Mesodermal cell (in vitro differentiated cells): ENCODE measurements at regions not wholly inside any gene's neighbourhood (a gene's known extent, or its start where the extent isn't known, plus 50 kb on each side); places are given as distances from the start of the nearest gene placed in this dataset.
A peak's percentile ranks its signal among the peaks of the same experiment; 100 is the strongest.

Source experiments
- H3K27ac ChIP-seq: 2 replicates; pipeline ENCODE4 v1.7.0; 2013; ENCODE audit warnings: mild to moderate bottlenecking, low read depth, low read length, moderate library complexity; ENCODE audit not compliant: severe bottlenecking
- H3K36me3 ChIP-seq: 2 replicates; pipeline ENCODE4 v1.7.1; 2013; ENCODE audit warnings: mild to moderate bottlenecking, low read length, moderate library complexity; ENCODE audit not compliant: control insufficient read depth, insufficient read depth
- H3K4me1 ChIP-seq: one replicate; pipeline ENCODE4 v1.7.1; 2013; ENCODE audit warnings: mild to moderate bottlenecking, low read length; ENCODE audit not compliant: insufficient read depth, control insufficient read depth, poor library complexity, severe bottlenecking
- H3K4me3 ChIP-seq: 2 replicates; pipeline ENCODE4 v1.7.0; 2013; ENCODE audit warnings: low read length, control low read depth, mild to moderate bottlenecking; ENCODE audit not compliant: insufficient read depth, poor library complexity, severe bottlenecking; ENCODE audit errors: extremely low read depth
- H3K9me3 ChIP-seq: 2 replicates; pipeline ENCODE4 v1.7.1; 2013; ENCODE audit warnings: mild to moderate bottlenecking, low read length, moderate library complexity; ENCODE audit not compliant: control insufficient read depth
- WGBS, 2 experiments: methylation state at CpG; one replicate each; pipeline ENCODE4 v1.1.5; 2013; ENCODE audit warnings: missing lambda C conversion rate in 2 of 2; ENCODE audit not compliant: insufficient coverage in 2 of 2; 5-methylcytosine and 5-hydroxymethylcytosine counted together

DNA sequence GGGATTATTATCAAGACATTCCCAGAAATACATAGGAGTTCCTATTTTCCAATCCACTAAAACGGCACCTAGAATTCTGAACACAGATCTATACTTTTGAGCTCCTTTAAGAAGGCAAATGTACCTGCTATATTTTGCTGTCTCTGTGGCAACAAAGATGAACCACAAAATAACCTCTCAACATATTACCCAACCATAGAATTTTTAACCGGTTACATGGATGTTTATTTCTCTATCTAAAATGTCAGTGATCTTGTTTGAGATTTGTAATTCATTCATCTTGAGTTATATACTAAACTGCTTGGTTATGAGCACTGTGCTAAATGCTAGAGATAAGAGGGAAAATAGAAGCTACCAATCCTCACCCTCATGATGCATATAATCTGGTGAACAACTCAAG lies 117.5 kb upstream of the HMGCLL1 start:
- Histone ChIP-seq H3K36me3 (no peaks in the 10 kb centered on the region), H3K4me3 (no peak overlapping the region), H3K4me1 (no peaks in the 10 kb centered on the region), H3K27ac (no peak overlapping the region), H3K9me3 (no peaks in the 10 kb centered on the region)
- WGBS, 2 experiments, result 90 to 100% methylated on average over 1 of the region's 2 CpGs

DNA sequence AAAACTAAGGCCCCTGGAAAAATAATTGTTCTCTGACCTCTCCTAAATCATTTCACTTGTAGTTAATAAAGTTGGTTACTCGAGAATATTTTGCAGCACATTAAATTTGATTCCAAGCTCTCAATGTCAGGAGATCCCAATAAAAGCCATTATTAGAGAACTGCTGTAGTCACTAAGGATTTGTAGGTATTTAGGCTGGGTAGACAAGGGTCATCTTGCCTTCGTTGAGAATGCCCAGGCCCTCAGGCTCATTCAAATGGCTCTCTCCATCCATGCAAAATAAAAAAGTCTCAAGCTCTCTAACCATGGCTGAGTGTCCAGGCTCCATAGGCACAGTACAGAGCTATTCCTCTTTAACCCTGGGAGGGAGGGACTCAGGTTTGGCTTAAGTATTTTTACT lies 117.0 kb upstream of the HMGCLL1 start:
- Histone ChIP-seq H3K4me3 (no peak overlapping the region), H3K4me1 (no peaks in the 10 kb centered on the region), H3K36me3 (no peaks in the 10 kb centered on the region), H3K27ac (no peak overlapping the region), H3K9me3 (no peaks in the 10 kb centered on the region)
- WGBS, 2 experiments, result no CpG with 5 or more reads among the region's 2 CpGs

DNA sequence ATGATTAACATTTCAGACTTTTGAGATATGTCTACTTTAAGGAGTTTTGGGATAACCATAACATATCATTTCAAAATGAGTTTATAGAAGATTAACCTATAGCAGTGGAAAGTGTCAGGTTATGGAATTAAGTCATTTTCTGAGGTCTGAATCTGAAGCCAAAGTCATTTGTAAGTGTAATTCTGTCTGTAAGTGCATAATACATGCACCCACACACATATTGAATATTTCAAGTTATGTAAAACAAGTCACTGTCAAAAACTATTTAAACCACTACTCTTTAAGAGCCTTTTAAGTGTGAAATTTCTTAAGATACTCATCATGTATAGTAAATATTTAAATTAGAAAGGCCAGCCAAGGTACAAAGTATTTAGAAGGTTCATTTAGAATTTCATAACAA lies 115.8 kb upstream of the HMGCLL1 start:
- H3K27ac ChIP-seq, result no peak overlapping the region
- H3K9me3 ChIP-seq, result no peaks in the 10 kb centered on the region
- H3K4me1 ChIP-seq, result no peaks in the 10 kb centered on the region
- H3K4me3 ChIP-seq, result no peak overlapping the region
- H3K36me3 ChIP-seq, result no peaks in the 10 kb centered on the region

DNA sequence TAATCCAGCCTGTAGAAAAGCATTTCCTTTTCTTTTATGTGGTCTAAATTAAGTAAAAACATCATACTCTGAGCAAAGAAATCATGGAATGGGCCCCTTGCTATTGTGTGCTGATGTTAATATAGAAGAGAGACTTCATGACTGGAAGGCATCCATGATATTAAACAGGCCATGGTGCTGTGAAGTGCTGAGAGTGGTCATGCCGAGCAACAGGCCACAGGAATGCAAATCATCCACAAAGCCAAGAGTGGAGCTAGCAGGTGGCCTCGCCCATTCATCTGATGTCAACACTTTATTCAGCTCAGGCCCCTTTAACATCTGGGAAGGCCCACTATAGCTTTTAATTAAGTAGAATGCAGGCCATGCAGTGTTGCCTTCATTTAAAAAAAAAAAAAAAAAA lies 115.2 kb upstream of the HMGCLL1 start:
- Histone ChIP-seq H3K4me1 (no peaks in the 10 kb centered on the region), H3K27ac (peak overlapping the region; percentile 1), H3K4me3 (no peak overlapping the region), H3K36me3 (no peaks in the 10 kb centered on the region), H3K9me3 (no peaks in the 10 kb centered on the region)
- 0% methylated on average over 1 of the region's 2 CpGs; no CpG with 5 or more reads in 1 of the 2 experiments for WGBS, 2 experiments

DNA sequence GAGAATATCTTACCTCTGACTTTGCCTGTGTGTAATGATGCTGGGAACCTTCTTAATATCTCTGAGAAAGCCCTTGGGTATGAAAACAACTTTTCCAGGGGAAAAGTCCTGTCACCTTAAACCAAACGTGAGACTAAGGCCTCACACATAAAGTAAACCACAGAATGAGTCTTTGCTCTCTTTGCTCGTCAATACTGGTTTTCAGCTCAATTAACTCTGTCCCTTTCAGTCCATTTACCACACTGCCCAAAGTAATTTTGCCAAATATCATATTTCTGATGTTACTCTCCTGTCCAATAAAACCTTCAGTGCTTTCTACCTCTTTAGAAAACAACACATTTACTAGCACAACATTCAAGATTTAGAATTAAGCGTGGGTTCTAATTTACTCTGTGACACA lies 100.5 kb upstream of the HMGCLL1 start:
- Histone ChIP-seq H3K4me1 (no peaks in the 10 kb centered on the region), H3K9me3 (peaks cover 3% of the 10 kb centered on the region), H3K36me3 (no peaks in the 10 kb centered on the region), H3K4me3 (no peak overlapping the region), H3K27ac (no peak overlapping the region)
- WGBS, 2 experiments, result 47 to 58% methylated on average over 2 of the region's 3 CpGs

DNA sequence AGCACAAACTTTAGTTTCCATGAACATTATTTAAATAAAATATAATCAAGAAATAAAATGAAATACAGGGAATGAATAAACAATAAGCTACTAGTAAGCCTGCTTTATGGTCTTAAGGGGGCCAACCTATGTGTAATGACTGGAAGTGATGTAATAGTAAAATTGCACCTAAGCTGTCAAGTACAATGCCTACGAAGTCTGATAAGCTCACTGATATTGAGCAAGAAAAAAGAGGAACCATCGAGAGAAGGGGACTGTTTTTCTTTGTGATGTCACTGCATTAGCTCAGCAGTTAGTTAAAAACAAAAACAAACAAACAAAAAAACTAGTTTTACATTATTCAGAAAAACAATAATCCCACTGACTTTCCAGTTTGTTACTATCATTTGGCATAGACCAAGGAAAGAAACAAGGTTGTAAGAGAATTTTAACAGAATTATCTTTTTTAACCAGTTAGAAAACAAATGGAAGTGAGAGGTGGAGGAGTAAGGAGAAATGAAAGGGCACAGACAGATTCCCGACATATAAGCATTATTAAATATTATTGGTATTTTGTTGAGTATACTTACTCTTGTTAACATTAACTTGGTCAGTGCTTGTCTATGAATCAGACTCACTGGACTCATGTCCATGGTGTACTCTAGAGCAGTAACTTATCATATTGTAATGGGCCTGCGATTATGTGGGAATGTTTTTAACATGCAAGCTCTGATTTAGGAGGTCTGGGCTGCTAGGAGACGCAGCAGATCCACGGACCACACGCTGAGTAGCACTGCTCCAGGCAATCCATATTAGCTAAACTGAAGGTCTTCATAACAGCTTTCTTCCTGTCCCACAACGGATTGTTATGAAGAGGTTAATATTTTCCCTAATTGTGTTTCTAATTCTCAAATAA lies 99.6 kb upstream of the HMGCLL1 start:
- Histone ChIP-seq H3K36me3 (no peaks in the 10 kb centered on the region), H3K4me3 (no peak overlapping the region), H3K4me1 (no peaks in the 10 kb centered on the region), H3K9me3 (no peaks in the 10 kb centered on the region), H3K27ac (peak overlapping the region; percentile 20)
- 69 to 82% methylated on average over 3 to 4 of the region's 8 CpGs for WGBS, 2 experiments

DNA sequence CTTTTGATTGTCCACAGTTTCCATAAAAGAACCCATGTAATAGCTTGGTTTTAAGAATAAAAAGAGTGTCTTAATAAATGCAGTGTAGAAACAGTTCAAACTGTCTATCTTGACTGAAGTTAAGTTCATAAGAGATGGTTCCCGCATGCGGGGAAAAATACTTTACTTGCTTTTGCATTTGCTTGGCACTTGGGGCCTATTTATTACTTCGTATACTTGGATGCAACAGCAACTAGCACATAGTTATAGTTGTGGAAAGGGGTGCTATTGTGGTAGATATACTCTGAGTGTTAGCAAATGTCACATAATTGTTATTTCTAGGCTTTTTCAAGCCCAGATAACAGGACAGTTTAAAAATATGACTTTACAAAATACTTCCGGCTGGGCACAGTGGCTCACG lies 97.7 kb upstream of the HMGCLL1 start:
- WGBS, 2 experiments, result 93 to 98% methylated on average over 3 to 4 of the region's 5 CpGs
- Histone ChIP-seq H3K9me3 (no peaks in the 10 kb centered on the region), H3K4me1 (no peaks in the 10 kb centered on the region), H3K4me3 (no peak overlapping the region), H3K27ac (no peak overlapping the region), H3K36me3 (no peaks in the 10 kb centered on the region)

DNA sequence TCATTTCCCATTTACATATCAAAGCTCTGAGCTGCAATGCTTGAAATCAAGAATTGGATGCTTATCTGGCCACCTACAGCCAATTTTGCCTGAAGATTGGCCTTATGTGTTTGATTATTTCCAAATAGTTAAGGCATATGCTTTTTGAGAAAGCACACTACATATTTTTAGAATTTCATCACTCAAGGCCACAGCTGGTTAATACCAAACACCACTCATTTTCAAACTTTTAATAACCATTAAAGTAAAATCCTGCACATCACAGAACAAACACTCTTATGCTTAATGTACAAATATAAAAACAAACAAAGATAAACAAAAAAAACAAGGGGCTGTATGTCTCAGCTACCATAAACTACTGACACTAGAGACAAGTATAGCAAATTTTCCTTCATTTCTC lies 96.9 kb upstream of the HMGCLL1 start:
- H3K9me3 ChIP-seq, result no peaks in the 10 kb centered on the region
- H3K4me3 ChIP-seq, result no peak overlapping the region
- no peaks in the 10 kb centered on the region for H3K4me1 ChIP-seq

DNA sequence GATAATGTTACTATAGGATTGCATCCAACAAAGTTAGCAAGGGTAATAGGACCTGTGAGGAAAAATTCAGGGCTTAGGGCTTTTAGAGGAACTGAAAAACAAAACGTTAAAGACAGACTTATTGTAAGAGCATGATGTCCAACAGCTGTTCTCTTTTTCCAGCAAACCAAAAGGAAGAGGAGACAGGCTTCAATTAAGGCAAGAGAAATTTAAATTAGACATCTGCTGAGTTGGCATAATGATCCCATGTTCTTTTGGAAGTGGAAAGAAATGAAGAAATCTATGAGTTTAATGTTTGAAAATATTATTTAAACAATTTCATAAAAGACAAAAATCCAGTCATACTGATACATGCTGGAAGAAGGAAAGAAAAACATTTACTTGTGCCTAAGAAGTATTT lies 95.7 kb upstream of the HMGCLL1 start:
- Histone ChIP-seq H3K9me3 (no peaks in the 10 kb centered on the region), H3K27ac (no peak overlapping the region), H3K36me3 (no peaks in the 10 kb centered on the region), H3K4me1 (no peaks in the 10 kb centered on the region), H3K4me3 (no peak overlapping the region)
- WGBS, 2 experiments, result 83 to 89% methylated on average over 1 of the region's 1 CpG

More for the DNA sequence above, 96.9 kb upstream of the HMGCLL1 start:
- H3K27ac ChIP-seq, result no peak overlapping the region
- no peaks in the 10 kb centered on the region for H3K36me3 ChIP-seq

DNA sequence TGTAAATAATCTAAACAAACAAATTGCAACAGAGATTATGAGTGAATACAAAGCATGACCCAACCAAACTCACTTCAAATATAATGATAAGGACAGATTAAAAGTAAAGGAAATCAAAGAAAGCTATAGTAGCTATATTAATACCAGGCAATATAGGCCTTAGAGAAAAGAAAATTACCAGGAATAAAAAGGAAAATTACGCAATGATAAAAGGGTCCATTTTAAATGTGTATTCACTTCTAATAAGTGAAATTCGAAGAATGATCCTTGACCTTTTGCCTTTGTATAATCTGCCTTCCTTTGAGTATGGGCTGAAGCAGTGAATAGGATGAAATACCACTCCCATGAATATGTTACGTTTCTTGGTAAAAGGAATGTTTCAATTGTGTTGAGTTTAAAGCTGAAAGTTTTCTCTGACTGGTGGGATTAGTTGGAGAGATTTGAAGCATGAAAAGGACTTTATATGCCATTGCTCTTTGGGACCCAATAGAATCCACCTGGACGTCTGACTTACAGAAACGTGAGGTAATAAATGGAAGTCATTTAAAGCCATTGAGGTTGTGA lies 91.9 kb upstream of the HMGCLL1 start:
- no peaks in the 10 kb centered on the region for H3K4me1 ChIP-seq
- no peaks in the 10 kb centered on the region for H3K36me3 ChIP-seq
- no peak overlapping the region for H3K27ac ChIP-seq
- WGBS, 2 experiments, result 100% methylated on average over 2 of the region's 5 CpGs; no CpG with 5 or more reads in 1 of the 2 experiments
- no peaks in the 10 kb centered on the region for H3K9me3 ChIP-seq
- no peak overlapping the region for H3K4me3 ChIP-seq

DNA sequence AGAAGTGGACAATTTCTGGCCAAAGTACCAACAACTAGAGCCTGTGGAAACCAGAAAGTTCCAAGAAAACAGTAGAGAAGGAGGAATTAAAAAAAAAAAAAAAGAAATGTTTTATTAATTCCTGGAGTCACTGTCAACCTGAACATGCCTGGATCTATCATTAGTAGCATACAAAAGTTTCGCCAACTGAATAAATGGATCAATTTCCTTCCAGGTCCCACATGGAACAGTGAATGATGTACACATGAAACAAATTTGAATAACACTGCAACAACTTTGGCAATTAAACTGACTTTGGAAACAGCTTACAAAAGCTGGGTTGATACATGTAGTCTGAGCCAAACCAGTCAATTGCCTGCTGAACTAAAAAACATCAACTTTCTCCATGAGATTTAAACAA lies 90.0 kb upstream of the HMGCLL1 start:
- Histone ChIP-seq H3K4me3 (no peak overlapping the region), H3K27ac (no peak overlapping the region), H3K9me3 (no peaks in the 10 kb centered on the region), H3K36me3 (no peaks in the 10 kb centered on the region), H3K4me1 (no peaks in the 10 kb centered on the region)
- 86% methylated on average over 1 of the region's 1 CpG; no CpG with 5 or more reads in 1 of the 2 experiments for WGBS, 2 experiments
